ENCODE measurements at regions not wholly inside any gene's neighbourhood (a gene's known extent, or its start where the extent isn't known, plus 50 kb on each side); places are given as distances from the start of the nearest gene placed in this dataset.

GRCh38 chr15:96027501-96027900 lies 303.0 kb upstream of the NR2F2 start:
- Histone ChIP-seq H3K4me1 (no peaks in the 10 kb centered on the region), H3K4me3 (no peak overlapping the region), H3K27me3 (no peaks in the 10 kb centered on the region), H3K9me3 (no peaks in the 10 kb centered on the region), H3K36me3 (no peaks in the 10 kb centered on the region), H3K27ac (no peak overlapping the region)
- no peak for DNase-seq
- TF ChIP-seq CTCF (IDR thresholded peaks at IDR 0.05) = no peak
- intact Hi-C loops (cut with DNase I; ENCODE audit: low total_unique reads) = no loop called here

- no peak for DNase-seq
- Histone ChIP-seq H3K27me3 (no peaks in the 10 kb centered on the region), H3K4me3 (no peak overlapping the region), H3K27ac (no peak overlapping the region), H3K4me1 (no peaks in the 10 kb centered on the region), H3K9me3 (no peaks in the 10 kb centered on the region), H3K36me3 (no peaks in the 10 kb centered on the region)
- no peak for TF ChIP-seq CTCF (IDR thresholded peaks at IDR 0.05)
- intact Hi-C loops (cut with DNase I; ENCODE audit: low total_unique reads) = no loop called here
Measured at GRCh38 chr15:96028620-96029019, 301.9 kb upstream of the NR2F2 start.

GRCh38 chr15:96029172-96029571 lies 301.3 kb upstream of the NR2F2 start:
- intact Hi-C loops (cut with DNase I; ENCODE audit: low total_unique reads) = no loop called here
- Histone ChIP-seq H3K4me3 (no peak overlapping the region), H3K27ac (no peak overlapping the region), H3K27me3 (no peaks in the 10 kb centered on the region), H3K4me1 (no peaks in the 10 kb centered on the region), H3K36me3 (no peaks in the 10 kb centered on the region), H3K9me3 (no peaks in the 10 kb centered on the region)
- DNase-seq = no peak
- TF ChIP-seq CTCF (IDR thresholded peaks at IDR 0.05) = no peak

GRCh38 chr15:96031426-96032110 lies 298.9 kb upstream of the NR2F2 start:
- Histone ChIP-seq H3K27me3 (no peaks in the 10 kb centered on the region), H3K9me3 (no peaks in the 10 kb centered on the region), H3K36me3 (no peaks in the 10 kb centered on the region), H3K4me3 (no peak overlapping the region), H3K4me1 (no peaks in the 10 kb centered on the region), H3K27ac (no peak overlapping the region)
- intact Hi-C loops (cut with DNase I; ENCODE audit: low total_unique reads) = no loop called here
- DNase-seq = no peak
- no peak for TF ChIP-seq CTCF (IDR thresholded peaks at IDR 0.05)

GRCh38 chr15:96035091-96035490 lies 295.4 kb upstream of the NR2F2 start:
- Histone ChIP-seq H3K9me3 (no peaks in the 10 kb centered on the region), H3K4me3 (no peak overlapping the region), H3K27me3 (no peaks in the 10 kb centered on the region), H3K27ac (no peak overlapping the region), H3K36me3 (no peaks in the 10 kb centered on the region), H3K4me1 (no peaks in the 10 kb centered on the region)
- no peak for TF ChIP-seq CTCF (IDR thresholded peaks at IDR 0.05)
- intact Hi-C loops (cut with DNase I; ENCODE audit: low total_unique reads) = no loop called here
- DNase-seq = no peak

- Histone ChIP-seq H3K9me3 (no peaks in the 10 kb centered on the region), H3K27ac (no peak overlapping the region), H3K4me3 (no peak overlapping the region), H3K36me3 (no peaks in the 10 kb centered on the region), H3K4me1 (no peaks in the 10 kb centered on the region), H3K27me3 (no peaks in the 10 kb centered on the region)
- no peak for DNase-seq
- TF ChIP-seq CTCF (IDR thresholded peaks at IDR 0.05) = no peak
- intact Hi-C loops (cut with DNase I; ENCODE audit: low total_unique reads) = no loop called here
Measured at GRCh38 chr15:96035635-96036034, 294.9 kb upstream of the NR2F2 start.
